Non-pigmented ciliary epithelial cell (primary cell): ENCODE measurements at regions not wholly inside any gene's neighbourhood (a gene's known extent, or its start where the extent isn't known, plus 50 kb on each side); places are given as distances from the start of the nearest gene placed in this dataset.
"Not testable (repeated sequence)": the region's sequence is repeated elsewhere in the genome, so short reads cannot be mapped to it uniquely, and the experiment has no call there.

ENCODE experiments used
- DNase-seq: peaks from one replicate; pipeline ENCODE4 v3.0.0-alpha.2; 2010; ENCODE audit warnings: low read depth

DNA sequence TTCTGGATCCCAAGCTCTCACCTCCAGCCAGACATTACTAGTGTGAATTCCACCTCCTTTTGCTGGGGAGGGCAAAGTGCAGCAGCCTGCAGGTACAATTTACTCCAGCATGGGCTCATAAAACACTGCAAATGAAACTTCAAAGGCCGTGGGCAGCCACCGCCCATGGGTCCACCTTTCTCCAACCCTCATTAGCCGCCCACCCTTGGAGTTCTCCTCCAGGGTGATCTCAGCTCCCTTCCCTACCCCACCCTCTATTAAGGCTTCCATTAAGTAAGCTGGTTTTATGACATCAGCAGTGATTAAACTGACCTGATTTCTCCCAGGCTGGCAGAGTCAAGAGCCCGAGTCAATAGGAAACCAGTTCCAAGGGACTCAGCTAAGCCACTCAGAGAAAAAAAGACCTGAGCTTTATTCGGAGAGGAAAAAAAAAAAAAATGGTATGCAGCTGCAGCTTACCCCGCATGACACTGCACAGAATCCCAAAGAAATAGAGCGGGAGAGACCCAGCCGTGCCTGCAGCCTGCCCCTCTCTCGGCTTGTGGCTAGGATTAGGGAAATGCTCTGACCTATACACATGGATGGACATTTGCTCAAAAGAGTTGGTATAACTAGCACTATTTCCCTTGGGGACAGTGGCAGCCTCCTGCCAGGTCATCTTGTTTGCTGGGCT lies 319.6 kb downstream of the PTTG2 start:
- DNase-seq = no peak

DNA sequence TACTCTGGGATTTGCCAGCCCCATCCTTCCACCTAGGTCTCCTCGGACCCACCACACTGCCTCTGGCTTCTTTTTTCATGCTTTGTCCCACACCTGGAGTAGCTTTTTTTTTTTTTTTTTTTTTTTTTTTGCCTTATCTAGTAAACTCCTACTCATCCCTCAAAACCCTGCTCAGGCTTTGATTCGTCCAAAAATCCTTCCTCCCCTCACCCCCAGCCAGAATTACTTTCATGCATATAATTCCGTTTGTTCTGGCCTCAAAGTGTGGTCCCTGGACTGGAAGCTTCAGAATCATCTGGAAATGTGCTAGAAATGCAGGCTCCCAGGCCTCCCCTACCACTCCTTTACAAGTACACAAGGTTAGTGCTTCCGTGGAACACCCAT lies 320.1 kb downstream of the PTTG2 start:
- no peak for DNase-seq

DNA sequence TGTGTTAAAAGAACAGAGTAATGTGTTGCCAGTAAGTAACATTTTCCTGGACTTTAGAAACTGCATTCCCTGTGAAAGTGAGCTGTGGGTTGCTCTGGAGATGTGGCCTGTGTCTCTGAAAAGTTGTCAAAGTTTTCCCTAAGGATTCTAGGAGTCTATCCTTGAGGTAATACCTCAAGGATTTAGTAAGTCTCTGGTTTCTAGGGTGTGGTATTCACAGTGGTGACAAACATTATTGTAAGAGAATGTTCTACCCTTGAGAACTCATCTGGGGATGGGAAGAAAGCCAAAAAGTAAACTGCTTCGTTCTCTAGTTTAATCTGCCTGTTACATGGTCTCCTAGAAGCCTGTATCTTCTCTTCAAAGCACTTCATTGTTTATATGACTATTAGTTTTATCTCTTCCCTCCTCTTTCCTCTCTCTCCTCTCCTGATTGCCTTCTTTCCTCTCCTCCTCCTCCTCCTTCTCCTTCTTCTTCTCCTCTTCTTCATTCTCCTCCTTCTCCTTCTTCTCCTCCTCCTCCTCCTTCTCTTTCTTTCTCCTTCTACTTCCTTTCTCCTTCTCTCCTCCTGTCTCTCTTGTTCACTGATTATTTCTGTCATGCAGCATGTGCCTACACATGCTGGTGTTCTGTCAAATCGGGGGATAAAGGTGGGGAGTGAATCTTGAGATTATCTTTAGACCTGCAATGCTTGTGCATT lies 321.3 kb downstream of the PTTG2 start:
- no peak for DNase-seq

DNA sequence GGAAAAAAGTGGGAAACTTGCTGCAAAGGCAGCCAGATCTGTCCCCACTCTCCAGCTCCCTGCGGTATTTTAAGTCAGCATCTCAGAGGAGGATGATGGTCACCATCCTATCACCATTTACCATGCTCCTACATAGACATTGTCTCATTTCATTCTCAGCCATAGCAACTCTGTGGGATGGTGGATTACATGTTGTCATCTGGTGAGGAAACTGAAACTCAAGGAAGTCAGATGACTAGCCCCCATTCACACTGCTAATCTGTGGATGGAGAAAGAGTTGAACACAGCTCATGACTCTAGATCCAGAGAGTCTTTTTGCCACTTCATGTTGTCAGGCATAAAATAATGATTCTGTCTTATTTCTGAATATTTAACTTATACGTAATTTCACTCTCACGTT lies 323.5 kb downstream of the PTTG2 start:
- DNase-seq = no peak

DNA sequence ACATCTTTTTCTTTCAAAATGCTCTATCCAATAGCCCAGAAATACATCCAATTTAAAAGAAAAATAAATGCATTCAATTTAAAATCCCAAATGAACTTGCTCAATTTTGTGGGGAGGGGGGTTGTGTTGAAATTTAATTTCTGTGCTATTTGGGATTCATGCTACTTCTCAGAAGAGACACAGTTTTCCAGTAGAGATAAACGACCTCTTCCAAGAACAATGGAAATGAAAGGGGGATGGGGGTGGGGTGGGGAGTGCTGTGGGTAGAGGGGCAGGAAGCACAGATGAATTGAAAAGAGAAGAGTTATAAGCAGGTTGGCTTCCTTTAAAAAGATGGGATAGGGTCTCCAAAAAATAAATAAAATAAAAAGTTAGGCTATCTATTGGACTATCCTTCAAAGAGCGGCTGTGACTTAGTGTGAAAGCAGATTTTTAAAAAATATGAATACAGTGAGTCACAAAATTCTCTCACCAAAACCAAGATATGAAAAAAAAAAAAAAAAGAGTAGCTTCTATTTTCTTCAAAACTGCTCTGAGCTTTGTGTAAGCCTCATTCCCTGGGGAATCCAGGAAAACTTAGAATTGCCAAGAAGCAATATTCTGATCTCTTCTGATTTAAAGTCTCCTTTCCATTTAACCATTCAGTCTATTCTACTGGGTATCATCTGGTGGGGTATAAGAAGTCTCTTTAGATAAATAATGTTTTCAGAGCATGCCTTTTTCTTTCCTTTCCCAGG lies 324.3 kb downstream of the PTTG2 start:
- DNase-seq = no peak

DNA sequence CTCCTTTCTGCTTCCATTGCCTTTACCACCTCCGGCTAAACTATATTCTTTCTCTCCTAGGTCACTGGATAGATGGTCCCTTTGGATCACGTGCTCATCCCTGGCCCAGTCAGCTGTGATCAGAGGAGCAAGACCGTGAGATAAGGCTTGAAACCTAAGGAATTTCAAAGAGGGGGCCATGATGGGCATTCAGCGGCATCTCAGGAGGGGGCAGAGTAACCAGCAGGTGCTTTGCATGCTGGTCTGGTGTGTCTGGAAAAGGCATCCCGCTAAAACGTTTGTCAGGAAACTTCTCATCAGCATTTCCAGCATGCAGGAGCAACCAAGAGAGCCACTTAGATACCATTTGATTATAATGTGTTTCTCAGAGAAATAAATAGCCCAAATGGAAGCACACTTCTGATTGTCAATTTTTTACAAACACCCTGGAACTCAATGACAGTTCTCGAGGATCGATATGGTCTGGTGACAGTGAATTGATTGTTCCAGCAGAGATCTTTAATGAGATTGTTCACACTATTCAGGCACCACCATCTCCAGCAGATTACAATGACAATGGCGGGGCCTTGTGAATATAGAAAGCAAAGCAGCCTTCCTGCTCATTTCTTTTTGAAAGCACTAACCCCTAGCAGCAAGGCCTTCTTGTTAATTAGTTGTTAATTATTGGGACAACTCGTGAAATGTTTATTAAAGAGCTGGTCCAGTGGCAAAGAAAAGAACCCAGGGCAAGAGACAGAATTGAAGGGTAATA lies 327.1 kb downstream of the PTTG2 start:
- no peak for DNase-seq

DNA sequence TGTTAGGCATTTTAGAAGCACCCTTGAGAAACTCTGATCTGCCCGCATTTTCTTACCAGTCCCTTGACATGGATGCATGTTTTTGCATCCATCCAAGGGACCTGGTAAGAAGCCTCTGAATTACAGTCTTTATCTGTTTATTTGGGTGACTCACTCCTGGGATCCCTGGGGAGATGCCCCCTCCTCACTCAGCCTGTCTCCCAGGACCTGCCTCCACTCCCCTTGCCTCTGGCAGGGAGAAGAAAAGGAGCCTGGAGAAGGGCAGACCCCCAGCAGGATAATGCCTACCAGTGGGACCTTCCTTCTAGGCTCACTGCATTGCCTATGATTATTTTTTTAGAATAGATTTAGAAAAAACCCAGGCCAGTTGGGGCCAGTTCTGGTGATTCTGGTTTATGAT lies 329.4 kb downstream of the PTTG2 start:
- no peak for DNase-seq

DNA sequence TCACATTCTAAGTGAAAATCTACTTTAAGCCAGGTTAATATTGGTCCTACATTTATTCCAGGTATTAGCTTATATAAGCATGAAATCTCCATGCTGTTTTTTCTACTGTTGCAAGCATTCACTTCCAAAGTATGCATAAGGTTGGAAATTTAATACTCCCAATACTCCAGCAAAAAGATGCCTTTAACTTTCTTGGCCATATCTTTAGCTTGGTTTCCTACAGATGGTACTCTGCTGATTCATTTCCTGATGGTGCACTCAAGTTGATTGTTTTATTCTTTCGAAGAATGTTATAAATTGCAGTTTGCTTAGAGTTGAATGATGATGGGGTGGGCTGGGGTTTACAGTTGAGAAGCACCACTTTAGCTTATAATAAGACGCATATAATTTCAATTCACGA lies 330.2 kb downstream of the PTTG2 start:
- DNase-seq = peak; percentile 57

DNA sequence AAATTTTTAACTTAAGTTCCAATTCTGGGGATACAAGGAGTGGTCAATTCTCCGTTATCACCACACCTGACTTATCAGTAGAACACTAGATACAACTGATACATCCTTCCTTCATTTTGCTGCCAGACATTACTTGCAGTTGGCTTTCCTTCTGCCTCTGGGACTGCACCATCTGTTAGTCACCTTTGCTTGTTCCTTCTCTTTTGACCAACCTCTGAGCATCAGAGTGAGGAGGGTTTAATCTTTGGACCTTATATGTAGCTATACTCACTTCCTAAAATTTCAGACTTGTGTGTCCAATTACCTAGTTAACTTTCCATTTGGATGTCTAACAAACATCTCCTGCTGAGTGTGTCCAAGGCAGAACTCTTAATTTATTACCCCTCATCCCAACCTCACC lies 330.7 kb downstream of the PTTG2 start:
- DNase-seq = no peak

DNA sequence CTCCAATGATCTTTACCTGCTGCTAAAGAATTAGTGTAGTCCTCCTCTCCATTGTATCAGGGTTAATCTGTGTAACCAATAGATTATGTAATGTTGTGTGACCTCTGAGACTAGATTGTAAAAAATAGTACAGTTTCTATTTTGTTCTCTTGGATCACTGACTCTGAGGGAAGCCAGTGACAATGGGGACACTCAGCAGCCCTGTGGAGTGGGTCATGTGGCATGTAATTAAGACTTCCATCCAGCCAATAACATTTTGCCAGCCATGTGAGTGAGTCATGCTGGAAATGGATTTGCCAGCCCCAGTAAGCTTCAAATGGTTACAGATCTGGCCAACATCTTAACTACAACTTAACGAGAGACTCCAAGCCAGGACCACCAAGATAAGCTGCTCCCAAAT lies 332.3 kb downstream of the PTTG2 start:
- DNase-seq = no peak

DNA sequence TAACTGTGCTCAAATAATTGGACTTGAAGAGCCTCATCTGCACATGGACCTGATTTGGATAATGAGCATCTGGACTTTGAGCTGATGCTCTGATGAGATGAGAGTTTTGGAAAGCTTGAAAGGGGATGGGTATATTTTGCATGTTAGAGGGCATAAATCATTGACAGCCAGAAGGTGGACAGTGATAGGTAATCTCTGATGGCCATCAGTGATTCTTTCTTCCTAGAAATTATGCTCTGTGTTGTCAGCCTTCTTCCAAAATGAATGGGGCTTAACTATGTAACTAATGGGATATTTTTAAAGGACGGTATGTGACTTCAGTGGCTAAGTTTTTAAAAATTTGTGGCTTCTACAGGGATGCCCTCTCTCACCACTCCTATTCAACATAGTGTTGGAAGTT lies 334.0 kb downstream of the PTTG2 start:
- DNase-seq = no peak

DNA sequence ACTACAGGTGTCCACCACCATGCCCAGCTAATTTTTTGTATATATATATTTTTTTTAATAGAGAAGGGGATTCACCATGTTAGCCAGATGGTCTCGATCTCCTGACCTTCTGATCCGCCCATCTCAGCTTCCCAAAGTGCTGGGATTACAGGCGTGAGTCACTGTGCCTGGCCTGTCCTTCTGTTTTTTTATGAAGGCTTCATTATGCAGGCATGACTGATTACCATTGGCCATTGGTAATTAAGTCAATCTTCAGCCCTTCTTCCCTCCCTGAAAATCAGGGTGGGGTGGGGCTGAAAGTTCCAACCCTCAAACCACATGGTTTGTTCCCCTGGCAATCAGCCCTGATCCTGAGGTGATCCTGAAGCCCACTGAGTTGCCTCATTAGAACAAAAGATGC lies 336.9 kb downstream of the PTTG2 start:
- no peak for DNase-seq

DNA sequence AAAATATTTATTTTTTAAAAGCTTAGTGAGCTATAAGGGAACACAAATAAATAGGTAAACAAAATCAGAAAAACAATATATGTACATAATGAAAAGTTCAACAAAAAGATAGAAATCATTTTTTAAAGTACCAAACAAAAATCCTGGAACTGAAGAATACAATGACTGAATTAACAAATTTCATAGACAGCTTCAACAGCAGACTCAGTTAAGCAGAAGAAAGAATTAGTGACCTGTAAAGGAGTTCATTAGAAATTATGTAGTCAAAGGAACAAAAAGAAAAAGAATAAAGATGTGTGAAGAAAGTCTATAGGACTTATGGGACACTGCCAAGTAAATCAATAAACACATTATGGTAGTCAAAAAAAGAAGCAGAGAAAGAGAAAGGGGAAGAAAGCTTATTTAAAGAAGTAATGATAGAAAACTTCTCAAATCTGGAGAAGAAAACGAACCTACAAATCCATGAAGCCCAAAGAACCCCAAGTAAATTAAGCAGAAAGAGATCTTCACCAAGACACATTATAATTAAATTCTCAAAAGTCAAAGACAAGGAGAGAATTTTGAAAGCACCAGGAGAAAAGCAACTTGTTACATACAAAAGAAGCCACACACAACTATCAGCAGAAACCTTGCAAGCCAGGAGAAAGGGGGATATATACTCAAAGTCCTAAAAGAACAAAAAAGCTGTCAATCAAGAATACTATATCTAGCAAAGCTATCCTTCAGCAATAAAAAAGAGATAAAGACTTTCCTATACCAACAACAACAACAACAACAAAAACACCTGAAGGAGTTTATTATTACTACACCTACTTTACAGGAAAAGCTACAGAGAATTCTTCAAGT lies 338.9 kb downstream of the PTTG2 start:
- no peak for DNase-seq

DNA sequence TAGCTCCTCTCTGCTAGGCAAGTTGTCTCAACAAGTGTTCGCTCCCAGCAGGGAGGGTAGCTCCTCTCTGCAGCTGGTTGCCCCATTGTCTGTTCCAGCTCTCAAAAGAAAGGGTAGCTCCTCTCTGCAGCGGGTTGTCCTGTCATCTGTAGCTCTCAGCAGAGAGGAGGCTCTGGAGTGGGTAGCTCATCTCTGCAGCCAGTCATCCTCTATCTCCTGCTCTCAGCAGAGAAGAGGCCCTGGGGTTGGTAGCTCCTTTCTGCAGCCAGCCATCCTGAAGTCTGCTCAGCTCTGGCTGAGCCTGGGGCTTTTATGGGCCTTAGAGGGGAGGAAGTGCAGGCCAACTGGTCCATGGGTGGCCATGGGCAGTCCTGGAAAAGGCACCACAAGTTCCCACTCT lies 342.7 kb downstream of the PTTG2 start:
- DNase-seq = no peak

DNA sequence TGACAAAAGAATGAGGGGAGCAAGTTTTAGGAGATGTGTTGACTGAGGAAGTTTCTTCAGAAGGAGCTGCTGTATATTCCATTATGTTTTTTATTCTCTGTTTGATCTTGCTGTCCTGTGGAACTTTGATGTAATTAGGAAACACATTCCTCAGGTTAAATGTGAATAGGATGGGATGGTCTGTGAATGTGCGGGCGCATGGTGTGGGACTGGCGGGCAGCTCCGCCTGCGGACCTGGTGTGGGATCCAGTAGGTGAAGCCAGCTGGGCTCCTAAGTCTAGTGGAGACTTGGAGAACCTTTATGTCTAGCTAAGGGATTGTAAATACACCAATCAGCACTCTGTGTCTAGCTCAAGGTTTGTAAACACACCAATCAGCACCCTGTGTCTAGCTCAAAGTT lies 344.3 kb downstream of the PTTG2 start:
- DNase-seq = not testable (repeated sequence)

DNA sequence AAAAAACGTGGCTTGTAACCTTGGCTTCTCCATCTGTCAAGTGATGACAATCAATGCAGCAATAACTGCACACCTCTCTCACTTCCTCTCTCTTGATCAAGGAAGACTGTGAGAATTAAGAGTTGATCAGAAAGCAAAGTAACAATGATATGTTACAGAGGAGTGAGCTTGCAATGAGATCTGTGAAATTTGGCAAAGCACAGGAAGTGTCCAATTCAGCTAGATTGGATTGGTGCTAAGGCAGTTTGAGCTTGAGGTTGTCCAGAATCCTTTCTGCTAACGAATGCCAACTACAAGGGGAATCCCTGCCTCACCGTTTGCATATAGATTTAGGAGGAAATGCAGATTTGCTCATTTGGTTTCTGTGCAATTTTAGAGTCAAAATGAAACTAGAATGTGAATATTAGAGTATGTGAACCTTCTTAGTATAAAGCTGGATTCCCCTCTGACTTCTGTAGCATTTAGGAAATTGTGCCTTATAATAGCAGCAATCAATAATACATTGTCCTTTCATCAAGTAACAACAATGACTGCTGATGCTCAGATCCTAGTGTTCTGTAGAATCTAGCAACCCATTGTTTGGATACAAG lies 346.4 kb downstream of the PTTG2 start:
- DNase-seq = no peak

DNA sequence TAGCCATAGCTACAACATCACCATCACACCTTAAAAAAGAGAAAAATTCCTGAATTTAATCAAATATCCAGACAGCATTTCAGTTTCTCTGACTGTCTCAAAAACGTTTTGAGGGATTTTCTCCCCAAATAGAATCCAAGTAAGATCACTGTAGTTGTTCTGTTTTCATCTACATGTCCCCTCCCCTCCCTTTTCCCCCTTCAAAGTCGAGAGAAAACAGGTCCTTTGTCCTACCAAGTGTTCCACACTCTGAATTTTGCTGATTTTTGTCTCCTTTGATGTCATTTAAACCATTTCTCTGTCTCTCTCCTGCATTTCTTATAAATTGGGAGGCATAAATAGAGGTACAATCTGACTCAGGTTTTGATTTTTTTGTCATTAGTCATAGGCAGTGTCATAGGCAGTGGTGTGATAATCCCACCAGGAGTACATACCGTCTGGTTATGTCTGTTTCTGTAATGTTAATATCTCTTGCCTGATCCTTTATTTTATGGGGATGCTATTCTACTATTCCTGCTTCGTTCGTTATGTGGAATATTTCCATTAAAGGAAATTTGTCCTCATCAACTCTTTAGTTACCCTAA lies 348.6 kb downstream of the PTTG2 start:
- no peak for DNase-seq

DNA sequence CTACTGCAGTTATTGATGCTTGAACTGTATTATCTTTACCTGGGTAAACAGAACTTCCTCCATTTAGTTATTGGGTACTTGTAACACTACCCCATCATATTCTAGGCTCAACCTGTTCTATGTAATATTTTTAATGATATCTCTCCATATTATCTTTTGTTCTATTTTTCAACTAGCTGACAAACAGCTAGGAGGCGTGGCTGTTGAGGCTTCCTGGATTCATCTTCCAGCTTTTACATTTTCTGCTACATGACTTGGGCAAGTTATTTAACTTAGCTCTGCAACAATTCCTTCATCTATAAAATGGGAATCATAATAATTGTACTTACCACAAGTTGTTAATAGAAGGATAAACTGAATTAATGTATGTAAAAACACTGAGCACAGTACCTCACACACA lies 349.3 kb downstream of the PTTG2 start:
- no peak for DNase-seq

DNA sequence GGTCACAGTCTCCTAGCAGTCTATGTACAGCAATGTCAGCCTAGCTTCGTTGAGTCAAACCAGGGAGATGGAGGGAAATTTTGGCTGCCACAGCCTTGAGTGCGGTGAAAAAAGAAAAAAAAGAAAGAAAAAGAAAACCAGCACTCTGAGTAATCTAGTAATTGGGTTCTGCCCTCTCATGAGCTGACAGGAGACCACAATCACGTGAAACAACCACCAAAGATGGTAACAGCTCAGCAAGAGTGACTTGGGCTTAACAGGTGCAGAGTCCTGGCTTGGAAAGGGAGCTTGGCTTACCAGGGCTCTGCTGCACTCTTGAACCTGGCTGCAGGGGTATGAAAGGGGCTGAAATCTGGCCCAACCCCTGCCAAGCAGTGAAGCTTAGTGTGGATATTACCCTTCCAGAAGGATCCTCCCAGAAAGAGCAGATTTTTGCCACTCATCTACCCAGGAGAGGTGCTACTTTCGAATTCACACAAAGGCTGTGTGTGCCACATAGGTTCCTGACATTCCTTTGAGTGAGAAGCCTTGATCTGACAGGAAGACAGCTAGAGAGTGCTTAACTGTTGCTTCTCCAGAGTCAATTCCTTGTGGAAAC lies 350.3 kb downstream of the PTTG2 start:
- no peak for DNase-seq

DNA sequence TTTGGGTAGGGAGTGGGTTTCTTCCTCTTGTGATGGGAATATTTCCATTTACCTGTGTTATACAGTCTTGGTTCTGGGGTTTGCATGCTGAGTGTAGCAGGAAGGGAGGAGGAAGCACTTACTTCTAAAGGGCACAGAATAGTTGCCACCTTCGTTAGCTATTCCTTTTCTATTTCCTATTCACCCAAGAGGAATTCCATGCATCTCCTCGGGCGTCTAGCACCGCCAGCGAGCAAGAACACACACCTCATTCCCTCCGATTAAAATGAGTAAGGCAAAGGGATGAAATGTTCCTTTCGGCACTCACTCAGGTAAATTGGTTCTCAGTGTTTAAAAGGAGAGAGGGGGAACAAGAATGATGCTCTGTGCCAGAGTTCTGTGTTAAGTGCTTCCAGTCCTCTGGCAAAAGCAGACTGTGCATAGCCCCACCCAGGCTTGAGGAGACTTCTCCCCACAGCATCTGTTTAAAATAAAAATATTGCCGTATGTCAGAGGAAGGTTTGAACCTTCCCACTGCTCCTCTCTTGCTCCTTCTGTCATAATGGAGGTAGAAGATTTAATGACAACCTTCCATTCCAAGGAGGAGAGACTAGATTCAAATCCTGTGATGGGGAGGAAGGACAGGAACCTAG lies 351.4 kb downstream of the PTTG2 start:
- DNase-seq = no peak
